NCI-H1092 (cell line): ENCODE measurements at regions not wholly inside any gene's neighbourhood (a gene's known extent, or its start where the extent isn't known, plus 50 kb on each side); places are given as distances from the start of the nearest gene placed in this dataset.

Experiments used
- DNase-seq: peaks from one replicate; lab custom pipeline; 2025; lab: John Stamatoyannopoulos, UW

GRCh38 chr16:51665436-51665998 lies 514.4 kb upstream of the SALL1 start:
- DNase-seq: no peak

GRCh38 chr16:51658531-51658930 lies 507.5 kb upstream of the SALL1 start:
- no peak for DNase-seq

- peak; percentile 61 for DNase-seq
Observed at GRCh38 chr16:51657848-51658247, 506.8 kb upstream of the SALL1 start.

GRCh38 chr16:51655249-51655648 lies 504.2 kb upstream of the SALL1 start:
- no peak for DNase-seq

GRCh38 chr16:51651061-51651466 lies 500.0 kb upstream of the SALL1 start:
- peak; percentile 83 for DNase-seq

- DNase-seq: no peak
Observed at GRCh38 chr16:51649631-51650030, 498.6 kb upstream of the SALL1 start.

- DNase-seq: no peak
Observed at GRCh38 chr16:51648526-51648925, 497.5 kb upstream of the SALL1 start.

GRCh38 chr16:51641191-51641765 lies 490.2 kb upstream of the SALL1 start:
- DNase-seq: no peak

- no peak for DNase-seq
Observed at GRCh38 chr16:51640196-51640595, 489.1 kb upstream of the SALL1 start.

GRCh38 chr16:51638339-51639135 lies 487.5 kb upstream of the SALL1 start:
- DNase-seq: no peak

GRCh38 chr16:51637770-51638094 lies 486.7 kb upstream of the SALL1 start:
- DNase-seq: no peak

- no peak for DNase-seq
Observed at GRCh38 chr16:51636920-51637769, 486.1 kb upstream of the SALL1 start.

GRCh38 chr16:51635181-51635580 lies 484.1 kb upstream of the SALL1 start:
- no peak for DNase-seq

GRCh38 chr16:51630076-51630475 lies 479.0 kb upstream of the SALL1 start:
- DNase-seq: no peak

- DNase-seq: no peak
Observed at GRCh38 chr16:51629576-51629975, 478.5 kb upstream of the SALL1 start.

- no peak for DNase-seq
Observed at GRCh38 chr16:51624080-51624775, 473.2 kb upstream of the SALL1 start.

GRCh38 chr16:51621610-51622009 lies 470.5 kb upstream of the SALL1 start:
- DNase-seq: no peak

GRCh38 chr16:51615141-51615540 lies 464.1 kb upstream of the SALL1 start:
- DNase-seq: no peak

GRCh38 chr16:51607201-51607651 lies 456.2 kb upstream of the SALL1 start:
- DNase-seq: peak; percentile 32

- DNase-seq: no peak
Observed at GRCh38 chr16:51596247-51596646, 445.2 kb upstream of the SALL1 start.

- DNase-seq: peak; percentile 36
Observed at GRCh38 chr16:51592535-51593300, 441.6 kb upstream of the SALL1 start.
